ENCODE measurements at regions not wholly inside any gene's neighbourhood (a gene's known extent, or its start where the extent isn't known, plus 50 kb on each side); places are given as distances from the start of the nearest gene placed in this dataset.
A peak's percentile ranks its signal among the peaks of the same experiment; 100 is the strongest.
"Not testable (repeated sequence)": the region's sequence is repeated elsewhere in the genome, so short reads cannot be mapped to it uniquely, and the experiment has no call there.

DNA sequence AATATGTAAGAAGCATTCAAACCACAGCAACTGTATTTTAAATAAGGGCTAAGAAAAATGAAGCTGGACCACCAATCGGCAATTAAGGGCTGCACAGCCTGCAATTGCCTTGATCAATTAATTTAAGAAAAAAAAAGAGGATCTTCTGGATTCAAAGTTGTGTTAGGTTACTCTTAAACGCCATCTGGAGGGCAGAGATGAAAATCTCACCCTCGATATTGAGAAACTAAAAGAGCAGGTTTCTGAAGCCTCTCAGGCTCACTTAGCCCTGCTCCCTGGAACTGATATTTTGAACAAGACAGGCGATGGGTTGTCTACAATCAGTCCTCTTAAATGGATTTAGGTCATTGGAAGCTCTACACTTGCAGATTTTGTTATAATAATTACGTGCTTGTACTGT, 579.4 kb downstream of the GRXCR1 start:
- no peaks in the 10 kb centered on the region for H3K27me3 ChIP-seq (replicated peaks in 2 of 5; ENCODE audit: control insufficient read depth in 4 of 5, insufficient read depth in 5 of 5, low read length in 4 of 5)
- POLR2A ChIA-PET, result no interaction called here
- H3K27ac ChIP-seq (ENCODE audit: insufficient read depth in 1 of 2, low read depth in 1 of 2, low read length in 2 of 2, poor library complexity in 1 of 2, severe bottlenecking in 2 of 2), result no peak overlapping the region
- H3K9me3 ChIP-seq (ENCODE audit: control extremely low read depth in 1 of 5, control insufficient read depth in 4 of 5, insufficient read depth in 2 of 5, low read depth in 1 of 5, low read length in 4 of 5), result peaks cover 0 to 22% (median 5%) of the 10 kb centered on the region in 5 experiments
- WGBS (ENCODE audit: insufficient coverage), result 83% methylated on average over 5 of the region's 5 CpGs
- H3K4me3 ChIP-seq (ENCODE audit: control insufficient read depth in 1 of 7, extremely low read depth in 1 of 7, insufficient read depth in 4 of 7, low read depth in 2 of 7, low read length in 6 of 7), result no peak overlapping the region
- no peaks in the 10 kb centered on the region for H3K4me1 ChIP-seq (ENCODE audit: control extremely low read depth in 1 of 4, control insufficient read depth in 4 of 4, insufficient read depth in 4 of 4, low read length in 3 of 4)
- H3K36me3 ChIP-seq (ENCODE audit: control insufficient read depth in 4 of 4, insufficient read depth in 4 of 4, low read length in 3 of 4), result no peaks in the 10 kb centered on the region
- CTCF ChIA-PET, result no interaction called here
- DNase-seq, result peak in 2 of 3 donors; percentile 0 to 11

DNA sequence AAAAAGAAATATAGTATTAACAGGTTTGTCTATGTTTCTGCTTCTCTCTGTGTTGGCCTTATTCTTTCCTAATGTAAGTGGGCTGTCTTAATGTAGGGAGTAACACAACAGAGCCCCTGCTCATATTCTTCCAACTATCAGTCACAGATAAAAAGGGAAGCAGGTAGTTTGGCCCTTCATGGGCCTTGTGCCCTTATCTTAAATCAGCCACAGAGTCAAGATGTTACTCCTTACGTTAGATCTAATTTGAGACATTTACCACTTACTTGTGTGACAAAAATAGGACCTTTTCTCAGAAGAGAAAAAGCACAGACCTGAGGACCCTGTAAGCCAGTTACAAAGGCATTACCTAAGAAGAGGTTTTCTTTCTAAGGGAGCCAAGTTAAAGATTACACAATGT, 589.0 kb downstream of the GRXCR1 start:
- POLR2A ChIA-PET, result no interaction called here
- DNase-seq, result no peak
- Histone ChIP-seq H3K27ac (ENCODE audit: insufficient read depth in 1 of 2, low read depth in 1 of 2, low read length in 2 of 2, poor library complexity in 1 of 2, severe bottlenecking in 2 of 2) (no peak overlapping the region), H3K27me3 (replicated peaks in 2 of 5; ENCODE audit: control insufficient read depth in 4 of 5, insufficient read depth in 5 of 5, low read length in 4 of 5) (no peaks in the 10 kb centered on the region), H3K4me3 (ENCODE audit: control insufficient read depth in 1 of 7, extremely low read depth in 1 of 7, insufficient read depth in 4 of 7, low read depth in 2 of 7, low read length in 6 of 7) (no peak overlapping the region), H3K9me3 (ENCODE audit: control extremely low read depth in 1 of 5, control insufficient read depth in 4 of 5, insufficient read depth in 2 of 5, low read depth in 1 of 5, low read length in 4 of 5) (peaks cover 0 to 7% (median 2%) of the 10 kb centered on the region in 5 experiments), H3K36me3 (ENCODE audit: control insufficient read depth in 4 of 4, insufficient read depth in 4 of 4, low read length in 3 of 4) (no peaks in the 10 kb centered on the region), H3K4me1 (ENCODE audit: control extremely low read depth in 1 of 4, control insufficient read depth in 4 of 4, insufficient read depth in 4 of 4, low read length in 3 of 4) (peaks cover 0 to 2% (median 0%) of the 10 kb centered on the region in 4 experiments)
- CTCF ChIA-PET, result no interaction called here
- no CpG with 5 or more reads among the region's 1 CpG for WGBS (ENCODE audit: insufficient coverage)

DNA sequence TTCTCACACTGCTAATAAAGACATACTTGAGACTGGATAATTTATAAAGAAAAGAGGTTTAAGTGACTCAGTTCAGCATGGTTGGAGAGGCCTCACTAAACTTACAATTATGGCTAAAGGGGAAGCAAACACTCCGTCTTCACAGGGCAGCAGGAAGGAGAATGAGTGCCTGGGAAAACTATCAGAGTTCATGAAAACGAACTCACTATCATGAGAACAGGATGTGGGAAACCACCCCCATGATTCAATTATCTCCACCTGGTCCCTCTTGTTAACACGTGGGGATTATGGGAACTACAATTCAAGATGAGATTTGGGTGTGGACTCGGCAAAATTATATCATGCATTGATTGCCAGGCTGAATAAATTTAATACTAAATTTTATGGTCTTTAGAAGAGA, 592.7 kb downstream of the GRXCR1 start:
- POLR2A ChIA-PET, result no interaction called here
- Histone ChIP-seq H3K9me3 (ENCODE audit: control extremely low read depth in 1 of 5, control insufficient read depth in 4 of 5, insufficient read depth in 2 of 5, low read depth in 1 of 5, low read length in 4 of 5) (no peaks in the 10 kb centered on the region), H3K27me3 (replicated peaks in 2 of 5; ENCODE audit: control insufficient read depth in 4 of 5, insufficient read depth in 5 of 5, low read length in 4 of 5) (no peaks in the 10 kb centered on the region), H3K27ac (ENCODE audit: insufficient read depth in 1 of 2, low read depth in 1 of 2, low read length in 2 of 2, poor library complexity in 1 of 2, severe bottlenecking in 2 of 2) (no peak overlapping the region), H3K4me1 (ENCODE audit: control extremely low read depth in 1 of 4, control insufficient read depth in 4 of 4, insufficient read depth in 4 of 4, low read length in 3 of 4) (peaks cover 0 to 2% (median 0%) of the 10 kb centered on the region in 4 experiments), H3K36me3 (ENCODE audit: control insufficient read depth in 4 of 4, insufficient read depth in 4 of 4, low read length in 3 of 4) (no peaks in the 10 kb centered on the region), H3K4me3 (ENCODE audit: control insufficient read depth in 1 of 7, extremely low read depth in 1 of 7, insufficient read depth in 4 of 7, low read depth in 2 of 7, low read length in 6 of 7) (no peak overlapping the region)
- DNase-seq, result no peak
- CTCF ChIA-PET, result no interaction called here
- WGBS (ENCODE audit: insufficient coverage), result 40% methylated on average over 1 of the region's 4 CpGs

DNA sequence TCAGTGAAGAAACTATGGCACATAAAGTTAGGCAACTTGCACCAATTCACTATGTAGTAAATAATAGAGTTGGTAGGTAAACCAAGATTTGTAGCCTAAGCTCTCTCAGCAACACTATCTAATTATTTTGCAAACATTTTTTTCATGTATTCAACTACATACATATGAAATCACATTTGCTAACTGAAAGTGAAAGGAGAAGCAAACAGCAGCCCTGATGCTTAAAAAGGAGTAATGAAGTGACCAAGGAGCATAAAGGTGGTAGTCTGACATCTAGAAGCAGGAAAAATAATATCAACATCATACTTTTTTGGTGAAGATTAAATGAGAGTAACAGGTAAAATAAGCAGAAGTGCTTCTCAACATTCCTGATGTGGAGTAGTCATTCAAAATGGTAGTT, 603.7 kb downstream of the GRXCR1 start:
- POLR2A ChIA-PET, result no interaction called here
- no peaks in the 10 kb centered on the region for H3K9me3 ChIP-seq (ENCODE audit: control extremely low read depth in 1 of 5, control insufficient read depth in 4 of 5, insufficient read depth in 2 of 5, low read depth in 1 of 5, low read length in 4 of 5)
- no peak overlapping the region for H3K4me3 ChIP-seq (ENCODE audit: control insufficient read depth in 1 of 7, extremely low read depth in 1 of 7, insufficient read depth in 4 of 7, low read depth in 2 of 7, low read length in 6 of 7)
- no peaks in the 10 kb centered on the region for H3K27me3 ChIP-seq (replicated peaks in 2 of 5; ENCODE audit: control insufficient read depth in 4 of 5, insufficient read depth in 5 of 5, low read length in 4 of 5)
- no peaks in the 10 kb centered on the region for H3K36me3 ChIP-seq (ENCODE audit: control insufficient read depth in 4 of 4, insufficient read depth in 4 of 4, low read length in 3 of 4)
- H3K27ac ChIP-seq (ENCODE audit: insufficient read depth in 1 of 2, low read depth in 1 of 2, low read length in 2 of 2, poor library complexity in 1 of 2, severe bottlenecking in 2 of 2), result no peak overlapping the region
- CTCF ChIA-PET, result no interaction called here
- DNase-seq, result peak in 2 of 3 donors; percentile 4 to 21
- no peaks in the 10 kb centered on the region for H3K4me1 ChIP-seq (ENCODE audit: control extremely low read depth in 1 of 4, control insufficient read depth in 4 of 4, insufficient read depth in 4 of 4, low read length in 3 of 4)

DNA sequence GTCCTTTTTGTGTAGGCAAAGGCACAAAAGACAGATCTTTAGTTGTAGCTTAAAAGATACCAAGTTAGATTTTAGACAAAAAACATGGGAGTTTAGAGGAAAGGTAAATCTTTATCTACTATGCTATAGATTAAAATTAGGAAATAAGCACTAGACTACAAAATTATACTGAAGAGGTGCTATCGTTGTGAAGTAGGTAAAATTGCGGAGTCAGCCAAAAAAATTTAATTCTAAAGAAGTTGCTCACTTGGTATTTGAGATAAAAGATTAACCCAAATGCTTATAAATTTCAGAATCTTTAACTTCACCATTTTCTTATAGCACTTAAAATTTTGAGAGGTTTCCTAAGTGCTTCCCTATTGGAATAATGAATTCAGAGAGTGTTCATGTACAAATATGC, 604.1 kb downstream of the GRXCR1 start:
- WGBS (ENCODE audit: insufficient coverage), result no CpG with 5 or more reads among the region's 2 CpGs
- DNase-seq, result no peak
- H3K4me3 ChIP-seq (ENCODE audit: control insufficient read depth in 1 of 7, extremely low read depth in 1 of 7, insufficient read depth in 4 of 7, low read depth in 2 of 7, low read length in 6 of 7), result no peak overlapping the region
- H3K9me3 ChIP-seq (ENCODE audit: control extremely low read depth in 1 of 5, control insufficient read depth in 4 of 5, insufficient read depth in 2 of 5, low read depth in 1 of 5, low read length in 4 of 5), result no peaks in the 10 kb centered on the region
- H3K27me3 ChIP-seq (replicated peaks in 2 of 5; ENCODE audit: control insufficient read depth in 4 of 5, insufficient read depth in 5 of 5, low read length in 4 of 5), result no peaks in the 10 kb centered on the region
- ChIA-PET POLR2A (no interaction called here), CTCF (no interaction called here)
- H3K36me3 ChIP-seq (ENCODE audit: control insufficient read depth in 4 of 4, insufficient read depth in 4 of 4, low read length in 3 of 4), result no peaks in the 10 kb centered on the region
- H3K27ac ChIP-seq (ENCODE audit: insufficient read depth in 1 of 2, low read depth in 1 of 2, low read length in 2 of 2, poor library complexity in 1 of 2, severe bottlenecking in 2 of 2), result no peak overlapping the region
- no peaks in the 10 kb centered on the region for H3K4me1 ChIP-seq (ENCODE audit: control extremely low read depth in 1 of 4, control insufficient read depth in 4 of 4, insufficient read depth in 4 of 4, low read length in 3 of 4)

GRCh38 chr4:43505823-43506222, 613.3 kb downstream of the GRXCR1 start:
- POLR2A ChIA-PET; H3K4me1 ChIP-seq (ENCODE audit: control extremely low read depth in 1 of 4, control insufficient read depth in 4 of 4, insufficient read depth in 4 of 4, low read length in 3 of 4); DNase-seq; H3K36me3 ChIP-seq (ENCODE audit: control insufficient read depth in 4 of 4, insufficient read depth in 4 of 4, low read length in 3 of 4); H3K9me3 ChIP-seq (ENCODE audit: control extremely low read depth in 1 of 5, control insufficient read depth in 4 of 5, insufficient read depth in 2 of 5, low read depth in 1 of 5, low read length in 4 of 5); H3K27me3 ChIP-seq (replicated peaks in 2 of 5; ENCODE audit: control insufficient read depth in 4 of 5, insufficient read depth in 5 of 5, low read length in 4 of 5); H3K27ac ChIP-seq (ENCODE audit: insufficient read depth in 1 of 2, low read depth in 1 of 2, low read length in 2 of 2, poor library complexity in 1 of 2, severe bottlenecking in 2 of 2); CTCF ChIA-PET; H3K4me3 ChIP-seq (ENCODE audit: control insufficient read depth in 1 of 7, extremely low read depth in 1 of 7, insufficient read depth in 4 of 7, low read depth in 2 of 7, low read length in 6 of 7): not testable (repeated sequence)
- 96% methylated on average over 6 of the region's 13 CpGs for WGBS (ENCODE audit: insufficient coverage)

- no peaks in the 10 kb centered on the region for H3K36me3 ChIP-seq (ENCODE audit: control insufficient read depth in 4 of 4, insufficient read depth in 4 of 4, low read length in 3 of 4)
- ChIA-PET CTCF (no interaction called here), POLR2A (no interaction called here)
- H3K4me1 ChIP-seq (ENCODE audit: control extremely low read depth in 1 of 4, control insufficient read depth in 4 of 4, insufficient read depth in 4 of 4, low read length in 3 of 4), result no peaks in the 10 kb centered on the region
- no peak overlapping the region for H3K4me3 ChIP-seq (ENCODE audit: control insufficient read depth in 1 of 7, extremely low read depth in 1 of 7, insufficient read depth in 4 of 7, low read depth in 2 of 7, low read length in 6 of 7)
- peaks cover 0 to 4% (median 0%) of the 10 kb centered on the region in 5 experiments for H3K9me3 ChIP-seq (ENCODE audit: control extremely low read depth in 1 of 5, control insufficient read depth in 4 of 5, insufficient read depth in 2 of 5, low read depth in 1 of 5, low read length in 4 of 5)
- H3K27ac ChIP-seq (ENCODE audit: insufficient read depth in 1 of 2, low read depth in 1 of 2, low read length in 2 of 2, poor library complexity in 1 of 2, severe bottlenecking in 2 of 2), result no peak overlapping the region
- WGBS (ENCODE audit: insufficient coverage), result no CpG with 5 or more reads among the region's 1 CpG
- H3K27me3 ChIP-seq (replicated peaks in 2 of 5; ENCODE audit: control insufficient read depth in 4 of 5, insufficient read depth in 5 of 5, low read length in 4 of 5), result no peaks in the 10 kb centered on the region
- no peak for DNase-seq
These were observed 619.7 kb downstream of the GRXCR1 start for GRCh38 chr4:43512253-43512652.

GRCh38 chr4:43525646-43526045, 633.1 kb downstream of the GRXCR1 start:
- ChIA-PET CTCF (no interaction called here), POLR2A (no interaction called here)
- no peak for DNase-seq
- no peaks in the 10 kb centered on the region for H3K36me3 ChIP-seq (ENCODE audit: control insufficient read depth in 4 of 4, insufficient read depth in 4 of 4, low read length in 3 of 4)
- WGBS (ENCODE audit: insufficient coverage), result no CpG with 5 or more reads among the region's 2 CpGs
- no peaks in the 10 kb centered on the region for H3K27me3 ChIP-seq (replicated peaks in 2 of 5; ENCODE audit: control insufficient read depth in 4 of 5, insufficient read depth in 5 of 5, low read length in 4 of 5)
- H3K4me3 ChIP-seq (ENCODE audit: control insufficient read depth in 1 of 7, extremely low read depth in 1 of 7, insufficient read depth in 4 of 7, low read depth in 2 of 7, low read length in 6 of 7), result no peak overlapping the region
- H3K9me3 ChIP-seq (ENCODE audit: control extremely low read depth in 1 of 5, control insufficient read depth in 4 of 5, insufficient read depth in 2 of 5, low read depth in 1 of 5, low read length in 4 of 5), result no peaks in the 10 kb centered on the region
- H3K27ac ChIP-seq (ENCODE audit: insufficient read depth in 1 of 2, low read depth in 1 of 2, low read length in 2 of 2, poor library complexity in 1 of 2, severe bottlenecking in 2 of 2), result no peak overlapping the region
- no peaks in the 10 kb centered on the region for H3K4me1 ChIP-seq (ENCODE audit: control extremely low read depth in 1 of 4, control insufficient read depth in 4 of 4, insufficient read depth in 4 of 4, low read length in 3 of 4)
